ENCODE measurements at regions not wholly inside any gene's neighbourhood (a gene's known extent, or its start where the extent isn't known, plus 50 kb on each side); places are given as distances from the start of the nearest gene placed in this dataset.

- TF ChIP-seq CTCF (IDR thresholded peaks at IDR 0.05; ENCODE audit: low read depth, low read length, poor library complexity, severe bottlenecking) (no peak), EZH2phosphoT487 (IDR thresholded peaks at IDR 0.05; ENCODE audit: borderline replicate concordance, low read length) (no peak)
Observed at GRCh38 chr18:22536558-22536957, 118.8 kb upstream of the CTAGE1 start.

All from DOHH2 (cell line).